ENCODE measurements at regions not wholly inside any gene's neighbourhood (a gene's known extent, or its start where the extent isn't known, plus 50 kb on each side); places are given as distances from the start of the nearest gene placed in this dataset.

GRCh38 chr17:74018115-74018514 is 185.4 kb upstream of the RPL38 start:
- no peak for TF ChIP-seq POLR2A (IDR thresholded peaks at IDR 0.05)
- TF ChIP-seq, protein P1, sequence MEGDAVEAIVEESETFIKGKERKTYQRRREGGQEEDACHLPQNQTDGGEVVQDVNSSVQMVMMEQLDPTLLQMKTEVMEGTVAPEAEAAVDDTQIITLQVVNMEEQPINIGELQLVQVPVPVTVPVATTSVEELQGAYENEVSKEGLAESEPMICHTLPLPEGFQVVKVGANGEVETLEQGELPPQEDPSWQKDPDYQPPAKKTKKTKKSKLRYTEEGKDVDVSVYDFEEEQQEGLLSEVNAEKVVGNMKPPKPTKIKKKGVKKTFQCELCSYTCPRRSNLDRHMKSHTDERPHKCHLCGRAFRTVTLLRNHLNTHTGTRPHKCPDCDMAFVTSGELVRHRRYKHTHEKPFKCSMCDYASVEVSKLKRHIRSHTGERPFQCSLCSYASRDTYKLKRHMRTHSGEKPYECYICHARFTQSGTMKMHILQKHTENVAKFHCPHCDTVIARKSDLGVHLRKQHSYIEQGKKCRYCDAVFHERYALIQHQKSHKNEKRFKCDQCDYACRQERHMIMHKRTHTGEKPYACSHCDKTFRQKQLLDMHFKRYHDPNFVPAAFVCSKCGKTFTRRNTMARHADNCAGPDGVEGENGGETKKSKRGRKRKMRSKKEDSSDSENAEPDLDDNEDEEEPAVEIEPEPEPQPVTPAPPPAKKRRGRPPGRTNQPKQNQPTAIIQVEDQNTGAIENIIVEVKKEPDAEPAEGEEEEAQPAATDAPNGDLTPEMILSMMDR (IDR thresholded peaks at IDR 0.05) = no peak

All from lower leg skin (tissue), 3 donors.